HG03045 (cell line): ENCODE measurements at regions not wholly inside any gene's neighbourhood (a gene's known extent, or its start where the extent isn't known, plus 50 kb on each side); places are given as distances from the start of the nearest gene placed in this dataset.
"Not testable (repeated sequence)": the region's sequence is repeated elsewhere in the genome, so short reads cannot be mapped to it uniquely, and the experiment has no call there.

Experiments
- ATAC-seq: cut with Tn5 transposase; IDR thresholded peaks from one replicate; pipeline ENCODE4 v1.9.1; 2021; ENCODE audit warnings: mild to moderate bottlenecking, moderate library complexity; ENCODE audit not compliant: unreplicated experiment

DNA sequence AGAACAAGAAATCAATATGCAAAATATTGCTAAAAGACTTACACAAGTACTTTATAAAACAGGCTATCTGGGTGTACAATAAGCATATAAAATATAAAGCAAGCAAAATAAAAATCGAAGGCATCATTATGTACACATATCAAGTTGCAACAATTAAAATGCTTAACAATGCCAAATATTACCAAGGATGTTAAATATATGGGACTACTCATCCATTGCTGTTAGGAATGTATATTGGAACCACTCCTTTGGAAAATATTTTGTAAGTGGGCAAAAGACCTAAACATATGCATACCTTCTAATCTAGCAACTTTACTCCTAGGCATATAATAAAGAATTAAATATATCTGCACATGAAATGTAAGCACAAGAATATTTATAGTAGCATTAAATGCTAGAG, 632.6 kb upstream of the COX7C start:
- no peak for ATAC-seq

DNA sequence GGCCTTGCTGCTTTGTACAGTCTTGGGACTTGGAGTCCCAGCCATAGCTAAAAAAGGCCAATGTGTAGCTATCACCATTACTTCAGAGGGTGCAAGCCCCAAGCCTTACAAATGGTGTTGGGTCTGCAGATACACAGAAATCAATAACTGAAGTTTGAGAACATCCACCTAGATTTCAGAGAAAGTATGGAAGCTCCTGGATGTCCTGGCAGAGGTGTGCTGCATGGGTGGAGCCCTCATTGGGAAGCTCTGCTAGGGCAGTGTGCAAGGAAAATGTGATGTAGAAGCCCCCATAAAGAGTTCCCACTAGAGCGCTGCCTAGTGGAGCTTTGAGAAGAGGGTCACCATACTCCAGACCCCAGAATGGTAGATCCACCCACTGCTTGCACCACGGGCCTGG, 626.7 kb upstream of the COX7C start:
- ATAC-seq: no peak

DNA sequence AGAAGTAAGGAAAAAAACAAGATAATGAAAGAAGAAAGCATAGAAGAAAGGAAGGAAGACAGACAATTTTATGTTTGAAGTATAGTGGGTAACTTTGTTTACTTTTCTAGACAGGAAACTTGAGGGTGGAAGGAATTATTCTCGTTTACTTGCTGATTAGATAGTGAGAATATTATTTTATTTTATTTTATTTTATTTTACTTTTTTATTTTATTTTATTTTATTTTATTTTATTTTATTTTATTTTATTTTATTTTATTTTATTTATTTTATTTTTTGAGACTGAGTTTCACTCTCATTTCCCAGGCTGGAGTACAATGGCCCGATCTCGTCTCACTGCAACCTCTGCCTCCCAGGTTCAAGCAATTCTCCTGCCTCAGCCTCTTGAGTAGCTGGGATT, 623.1 kb upstream of the COX7C start:
- ATAC-seq: not testable (repeated sequence)

DNA sequence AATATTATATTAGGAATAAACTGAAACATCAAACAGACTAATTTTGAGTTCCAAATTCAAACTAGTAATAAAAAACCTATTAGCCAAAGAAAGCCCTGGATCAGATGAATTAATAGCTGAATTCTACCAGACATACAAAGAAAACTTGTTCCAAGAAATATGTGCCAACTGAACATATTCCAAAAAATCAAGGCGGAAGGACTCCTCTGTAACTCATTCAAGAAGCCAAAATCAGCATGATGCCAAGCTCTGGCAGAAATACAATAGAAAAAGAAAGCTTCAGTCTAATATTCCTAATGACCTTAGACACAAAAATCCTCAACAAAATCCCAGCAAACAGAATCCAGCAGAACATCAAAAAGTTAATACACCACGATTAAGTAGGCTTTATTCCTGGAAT, 619.1 kb upstream of the COX7C start:
- ATAC-seq: no peak

DNA sequence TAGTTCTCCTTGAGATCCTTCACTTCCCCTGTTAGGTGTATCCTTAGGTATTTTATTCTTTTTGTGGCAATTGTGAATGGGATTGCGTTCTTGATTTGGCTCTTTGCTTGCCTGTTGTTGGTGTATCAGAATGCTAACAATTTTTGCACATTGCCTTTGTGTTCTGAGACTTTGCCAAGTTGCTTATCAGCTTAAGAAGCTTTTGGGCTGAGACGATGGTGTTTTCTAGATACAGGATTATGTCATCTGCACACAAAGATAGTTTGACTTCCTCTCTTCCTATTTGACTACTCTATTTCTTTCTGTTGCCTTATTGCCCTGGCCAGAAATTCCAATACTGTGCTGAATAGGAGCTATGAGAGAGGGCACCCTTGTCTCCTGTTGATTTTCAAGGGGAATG, 609.4 kb upstream of the COX7C start:
- no peak for ATAC-seq

DNA sequence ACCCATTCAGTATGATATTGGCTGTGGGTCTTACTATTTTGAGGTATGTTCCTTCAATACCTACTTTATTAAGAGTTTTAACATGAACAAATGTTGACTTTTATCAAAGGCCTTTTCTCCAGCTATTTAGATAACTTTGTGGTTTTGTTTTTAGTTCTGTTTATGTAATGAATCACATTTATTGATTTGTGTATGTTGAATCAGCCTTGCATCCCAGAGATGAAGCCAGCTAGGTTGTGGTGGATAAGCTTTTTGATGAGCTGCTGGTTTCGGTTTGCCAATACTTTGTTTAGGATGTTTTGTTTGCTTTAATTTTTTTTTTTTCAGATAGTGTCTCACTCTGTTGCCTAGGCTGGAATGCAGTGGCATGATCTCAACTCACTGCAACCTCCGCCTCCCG, 609.0 kb upstream of the COX7C start:
- no peak for ATAC-seq

DNA sequence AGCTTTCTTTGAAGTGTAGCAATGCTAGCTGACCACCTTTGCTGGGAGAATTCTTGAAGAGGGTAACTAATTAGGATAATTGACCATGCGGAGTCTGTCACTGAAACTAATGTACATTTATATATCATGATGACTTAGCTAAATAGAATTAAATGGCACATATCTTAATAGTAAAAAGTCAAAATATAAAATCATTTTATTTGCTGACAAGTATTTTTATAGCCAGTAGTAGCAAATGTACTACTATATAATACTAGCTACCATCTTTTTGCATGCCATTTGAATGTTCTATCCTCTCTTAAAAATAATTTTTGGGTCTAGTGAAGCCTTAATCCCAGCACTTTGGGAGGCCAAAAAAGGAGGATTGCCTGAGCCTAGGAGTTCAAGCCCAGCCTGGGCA, 605.8 kb upstream of the COX7C start:
- ATAC-seq: no peak

DNA sequence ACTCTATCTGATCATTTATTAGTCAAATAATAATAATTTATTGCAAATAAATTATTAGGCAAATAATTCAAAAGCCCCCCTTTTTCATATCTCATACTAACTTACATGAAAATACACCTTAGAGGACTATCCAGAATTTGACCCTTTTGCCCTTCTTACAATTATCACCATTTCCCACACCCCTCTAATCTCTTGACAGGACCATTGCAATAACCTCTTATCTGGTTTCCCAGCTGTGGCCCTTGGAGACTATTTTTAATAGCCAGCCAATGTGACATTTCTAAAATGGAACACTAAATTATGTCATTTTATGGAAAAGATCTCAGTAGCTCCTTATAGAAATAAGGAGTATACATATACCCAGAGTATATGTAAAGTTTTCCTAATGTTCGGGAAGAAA, 588.4 kb upstream of the COX7C start:
- ATAC-seq: no peak

DNA sequence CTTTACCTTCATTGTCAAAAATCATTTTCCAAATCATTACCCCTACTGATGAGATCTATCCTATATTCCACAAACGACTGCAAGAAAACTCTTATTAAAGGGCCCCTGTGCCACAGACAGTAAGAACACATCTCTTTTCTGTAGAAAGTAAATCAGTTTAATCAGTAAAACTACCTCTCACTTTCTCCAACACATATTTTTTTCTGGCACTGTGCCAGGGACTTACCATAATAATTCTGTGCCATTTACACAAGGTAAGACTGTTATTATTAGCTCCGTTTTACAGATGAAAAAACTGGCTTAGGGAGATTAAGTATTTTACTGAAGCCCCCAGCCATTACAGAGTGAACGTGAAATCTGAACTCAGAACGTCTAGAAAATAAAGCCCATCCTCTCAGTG, 587.0 kb upstream of the COX7C start:
- no peak for ATAC-seq

DNA sequence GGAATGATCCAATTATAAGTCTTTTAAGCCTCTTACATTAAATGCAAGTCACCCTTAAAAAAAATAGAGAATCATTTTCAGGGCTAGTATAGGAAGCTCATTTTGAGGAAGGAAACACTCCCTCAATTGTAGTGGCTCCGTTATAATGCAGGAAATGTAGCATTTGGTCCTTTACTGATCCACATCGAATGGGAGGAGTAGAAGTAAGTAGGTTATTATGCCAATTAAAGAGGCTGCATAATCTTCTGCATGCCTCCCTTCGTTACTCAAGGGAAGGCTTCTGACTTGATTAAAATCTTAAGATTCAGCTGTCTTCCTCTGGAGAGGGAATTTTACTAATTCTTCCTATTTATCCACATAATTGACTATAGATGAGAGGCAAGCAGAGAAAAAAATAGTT, 579.2 kb upstream of the COX7C start:
- no peak for ATAC-seq

DNA sequence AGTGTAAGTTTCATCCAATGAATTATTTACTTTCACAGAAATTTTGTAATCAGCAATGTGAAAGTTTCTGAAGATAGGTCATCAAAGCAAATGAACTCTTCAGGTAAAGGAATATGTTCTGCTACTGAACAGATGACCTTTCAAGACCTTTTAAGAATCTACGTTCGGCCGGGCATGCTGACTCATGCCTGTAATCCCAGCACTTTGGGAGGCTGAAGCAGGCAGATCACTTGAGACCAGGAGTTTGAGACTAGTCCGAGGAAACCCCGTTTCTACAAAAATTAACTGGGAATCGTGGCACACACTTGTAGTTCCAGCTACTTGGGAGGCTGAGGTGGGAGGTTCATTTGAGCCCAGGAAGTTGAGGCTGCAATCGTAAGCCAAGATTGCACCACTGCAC, 578.4 kb upstream of the COX7C start:
- no peak for ATAC-seq

DNA sequence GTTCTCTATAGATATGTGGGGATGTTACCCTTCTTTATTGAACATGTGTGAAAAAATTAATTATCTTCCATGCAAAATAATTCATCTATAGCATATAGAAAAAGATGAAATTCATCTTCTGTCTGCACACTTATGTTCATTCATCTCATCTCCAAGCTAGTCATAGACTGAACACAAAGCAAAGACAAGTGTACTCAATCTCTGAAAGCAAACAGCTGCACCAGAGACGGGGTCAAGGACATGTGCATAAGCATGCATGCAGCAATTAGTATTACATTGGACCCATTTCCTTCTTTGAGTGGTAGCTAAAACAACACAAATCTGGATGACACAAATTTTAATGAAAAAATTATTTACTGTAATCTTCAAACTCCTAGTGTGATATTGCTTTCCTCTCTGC, 547.0 kb upstream of the COX7C start:
- no peak for ATAC-seq

DNA sequence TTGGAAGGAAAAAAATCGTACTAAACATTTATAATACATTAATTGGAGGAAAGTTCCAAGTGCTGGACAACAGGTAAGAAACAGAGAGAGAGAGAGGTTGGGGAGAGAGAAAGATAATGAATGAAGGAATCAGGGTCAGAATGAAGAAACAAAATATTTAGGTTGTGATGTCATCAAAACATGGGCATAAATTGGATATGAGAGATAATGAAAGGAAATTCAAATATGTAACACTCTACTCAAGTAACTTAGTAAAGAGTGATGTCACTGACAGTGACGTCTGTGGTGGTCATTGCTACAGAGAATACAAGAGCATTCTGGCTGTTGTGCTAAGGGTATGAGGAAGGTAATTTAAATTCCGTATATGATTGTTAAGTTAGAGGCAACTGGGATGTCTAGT, 543.4 kb upstream of the COX7C start:
- ATAC-seq: no peak

DNA sequence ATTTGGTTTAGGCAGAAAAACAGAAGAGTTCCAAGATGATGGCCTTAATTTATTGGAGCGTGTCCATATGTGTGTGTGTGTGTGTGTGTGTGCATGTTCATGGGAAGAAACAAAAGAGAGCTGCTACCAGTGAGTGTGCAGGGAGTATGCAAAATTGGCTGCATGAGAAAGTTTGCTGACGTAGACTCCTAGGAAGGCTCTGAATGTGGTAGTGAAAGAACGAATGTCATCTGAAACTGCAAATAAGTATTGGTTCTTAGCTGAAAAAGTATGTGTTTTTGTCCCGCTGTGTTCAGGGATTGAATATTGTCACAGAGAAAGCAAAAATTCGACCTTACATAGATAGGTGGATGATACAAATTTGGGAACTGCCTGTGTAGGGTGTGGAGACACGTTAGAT, 542.6 kb upstream of the COX7C start:
- no peak for ATAC-seq

DNA sequence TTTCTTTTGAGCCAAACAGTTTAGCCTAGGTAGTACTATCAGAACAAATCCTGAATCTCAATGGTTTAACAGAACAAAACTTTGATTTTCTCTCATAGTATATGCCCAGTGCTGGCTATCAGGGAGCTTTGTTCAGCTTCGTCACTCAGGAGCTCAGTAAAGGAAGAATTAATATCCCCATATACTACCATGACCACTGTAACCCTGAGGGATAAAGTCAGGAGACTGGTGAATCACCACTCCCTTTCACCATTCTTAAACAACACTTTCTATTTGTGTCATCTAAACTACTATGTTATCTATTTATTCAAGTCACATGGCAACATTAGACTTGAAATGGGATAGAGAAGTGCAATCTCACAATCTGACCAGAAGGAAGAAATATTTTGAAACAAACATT, 522.6 kb upstream of the COX7C start:
- no peak for ATAC-seq

DNA sequence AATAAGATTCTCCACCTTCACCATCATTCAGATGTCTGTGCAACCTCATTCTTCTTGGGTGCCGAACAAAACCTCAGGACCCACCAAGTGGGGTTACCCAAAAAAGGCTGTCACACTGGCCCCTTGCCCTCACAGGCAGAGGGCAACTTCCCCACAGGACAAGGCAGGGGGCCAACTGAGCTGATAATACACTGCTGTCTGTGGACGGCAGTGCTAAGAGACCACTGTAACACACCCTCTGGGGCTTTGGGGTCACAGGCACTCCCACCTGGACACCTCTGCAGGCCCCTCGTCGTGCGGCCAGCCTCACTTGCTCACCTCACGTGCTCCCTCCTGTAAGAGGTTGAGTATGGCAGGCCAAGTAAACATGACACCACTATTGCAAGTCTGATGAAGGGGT, 515.8 kb upstream of the COX7C start:
- ATAC-seq: no peak

DNA sequence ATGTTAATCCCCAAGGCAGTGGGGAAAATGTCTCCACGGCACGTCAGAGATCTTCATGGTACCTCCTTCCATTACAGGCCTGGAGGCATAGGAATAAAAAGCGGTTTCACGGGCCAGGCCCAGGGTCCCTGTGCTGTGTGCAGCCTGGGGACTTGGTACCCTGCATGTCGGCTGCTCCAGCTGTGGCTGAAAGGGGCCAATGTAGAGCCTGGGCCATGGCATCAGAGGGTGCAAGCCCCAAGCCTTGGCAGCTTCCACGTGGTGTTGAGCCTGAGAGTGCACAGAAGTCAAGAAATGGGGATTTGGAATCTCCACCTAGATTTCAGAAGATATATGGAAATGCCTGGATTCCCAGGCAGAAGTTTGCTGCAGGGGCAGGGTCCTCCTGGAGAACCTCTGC, 508.9 kb upstream of the COX7C start:
- ATAC-seq: no peak

DNA sequence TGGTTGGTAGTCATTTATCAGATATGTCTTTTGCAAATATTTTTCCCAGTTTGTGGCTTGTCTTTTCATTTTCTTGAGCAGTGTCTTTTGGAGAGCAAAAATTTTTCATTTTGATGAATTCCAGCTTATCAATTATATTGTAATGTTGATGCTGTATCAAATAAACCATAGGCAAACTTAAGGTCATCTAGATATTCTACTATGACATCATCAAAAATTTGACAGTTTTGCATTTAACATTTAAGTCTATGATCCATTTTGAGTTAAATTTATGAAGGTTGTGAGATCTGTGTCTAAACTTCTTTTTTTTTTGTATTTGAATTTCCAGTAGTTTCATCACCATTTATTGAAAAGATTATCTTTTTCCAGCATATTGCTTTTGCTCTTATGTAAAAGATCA, 505.5 kb upstream of the COX7C start:
- ATAC-seq: no peak

DNA sequence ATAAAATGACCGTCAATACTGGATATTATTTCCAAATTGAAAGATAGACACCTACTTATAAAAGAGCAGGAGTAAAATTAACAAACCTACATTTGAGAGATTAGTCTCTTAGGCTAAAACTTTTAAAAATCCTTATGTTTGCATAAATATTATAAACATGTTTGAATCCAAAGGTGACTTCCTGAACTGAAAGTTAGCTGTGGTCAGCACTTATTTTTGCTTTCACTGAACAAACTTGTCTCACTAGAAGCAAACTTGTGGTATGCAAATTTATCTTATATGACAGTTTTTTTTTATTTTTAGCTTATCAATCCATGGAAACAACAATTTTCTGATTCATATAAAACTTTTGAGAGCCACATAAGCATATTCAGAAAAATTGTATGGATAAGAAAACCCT, 502.6 kb upstream of the COX7C start:
- ATAC-seq: no peak

DNA sequence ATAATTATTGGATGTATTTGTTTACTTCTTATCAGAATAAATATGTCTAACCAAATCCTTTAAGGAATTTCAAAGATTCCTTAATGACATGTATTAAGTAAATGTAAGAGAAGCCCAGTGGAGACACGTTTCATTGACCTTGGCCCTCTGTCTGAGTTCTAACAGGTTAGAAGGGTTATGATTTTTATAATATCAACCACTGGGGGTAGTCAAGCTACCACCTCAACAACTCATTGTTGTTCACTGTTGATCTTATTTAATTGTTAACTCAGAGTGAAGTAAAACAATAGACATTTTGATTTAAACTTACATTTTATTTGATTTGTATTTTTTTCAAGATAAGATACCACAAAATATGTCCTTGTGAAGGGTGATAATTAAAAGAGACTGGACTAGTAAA, 499.2 kb upstream of the COX7C start:
- ATAC-seq: no peak

DNA sequence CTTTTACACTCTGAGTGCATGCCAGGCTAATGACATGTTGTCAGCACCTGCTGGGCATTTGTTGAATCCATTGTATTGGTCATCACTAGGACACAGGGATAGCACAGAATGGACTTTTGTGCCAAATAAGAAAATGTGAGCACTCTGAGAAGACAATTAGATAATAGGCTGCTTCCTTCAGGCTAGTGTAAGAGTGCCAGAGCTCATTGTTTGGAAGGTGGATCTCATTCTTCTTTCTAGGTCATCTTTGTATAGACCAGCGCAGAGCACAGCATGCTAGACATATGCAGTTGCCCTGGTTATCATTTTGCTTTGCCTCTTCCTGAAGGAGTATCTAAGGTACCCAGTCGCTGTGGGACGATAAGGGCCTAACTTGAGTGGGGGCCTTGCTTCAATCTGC, 493.4 kb upstream of the COX7C start:
- no peak for ATAC-seq

DNA sequence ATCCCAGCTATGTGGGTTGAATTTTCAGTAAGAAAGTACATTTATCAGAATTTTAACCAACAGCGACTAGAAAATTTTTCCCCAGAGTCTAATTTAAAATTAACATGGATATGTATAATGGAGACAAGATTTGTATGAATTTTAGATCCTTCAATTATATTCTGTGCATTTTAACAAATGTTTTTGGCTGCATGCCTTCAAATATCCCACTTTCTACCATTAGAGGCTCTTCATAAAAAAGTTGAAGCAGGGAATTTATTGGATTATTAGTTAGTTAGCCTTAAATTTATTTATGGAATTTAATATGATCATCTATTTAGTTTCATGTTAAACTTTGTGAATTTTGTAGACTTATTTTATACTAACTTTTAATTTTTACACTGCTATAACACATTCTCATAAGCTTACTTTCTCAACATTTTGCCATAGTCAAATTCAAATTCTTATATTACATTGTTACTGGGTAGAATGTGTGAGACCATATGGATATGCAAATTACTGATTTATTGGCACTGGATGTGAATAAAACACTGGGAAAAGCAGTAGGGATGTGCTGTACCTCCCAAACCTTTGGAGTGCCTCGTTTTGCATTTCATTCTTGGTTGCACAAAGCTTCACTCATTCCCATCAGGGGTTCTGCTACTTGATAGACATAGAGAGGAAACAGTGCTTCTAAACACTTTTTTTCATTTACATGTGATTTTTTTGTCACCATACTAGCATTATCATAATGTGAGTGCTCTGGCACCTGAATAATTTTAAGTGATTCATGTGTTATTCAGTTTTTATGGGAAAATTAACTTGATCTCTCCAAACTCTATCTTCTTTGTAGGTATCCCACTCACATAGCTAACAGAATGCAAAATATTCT, 491.8 kb upstream of the COX7C start:
- ATAC-seq: no peak

DNA sequence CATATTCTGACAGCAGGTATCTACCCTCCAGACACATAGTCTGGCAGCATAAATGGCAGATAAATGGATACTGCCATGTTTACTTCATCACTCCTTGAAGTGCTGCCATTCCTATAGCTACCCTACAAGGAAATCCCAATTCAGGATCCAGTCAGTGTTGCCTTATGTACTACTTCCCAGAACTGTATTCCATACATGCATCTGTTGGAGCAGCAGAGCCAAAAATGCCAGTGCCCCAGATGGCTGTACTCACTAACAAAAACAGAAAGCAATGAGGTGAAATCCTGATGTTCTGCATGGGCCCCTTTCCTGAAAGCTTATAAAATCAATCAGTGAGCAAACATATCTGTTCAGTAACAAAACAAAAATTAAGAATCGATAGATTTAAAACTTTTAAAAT, 490.0 kb upstream of the COX7C start:
- ATAC-seq: no peak
